SK-N-SH (cell line): ENCODE measurements at regions not wholly inside any gene's neighbourhood (a gene's known extent, or its start where the extent isn't known, plus 50 kb on each side); places are given as distances from the start of the nearest gene placed in this dataset.
A peak's percentile ranks its signal among the peaks of the same experiment; 100 is the strongest.

Experiments used
- CTCF ChIA-PET: fragments of 300-600, 350-600 bp; formaldehyde crosslinking; extraction: SDS; loops from one replicate; lab custom pipeline; 2021; lab: Yijun Ruan, JAX
- POLR2A ChIA-PET: fragments of 350-600 bp; sonication (Branson Sonifier 250); formaldehyde crosslinking; extraction: SDS; loops from one replicate; lab custom pipeline; 2020; ENCODE audit warnings: antibody characterized with exemption, inconsistent platforms; lab: Yijun Ruan, JAX
- DNase-seq: peaks from one replicate; pipeline ENCODE4 v3.0.0; 2012
- H2AFZ ChIP-seq: fragments of 200-600 bp; sonication (generic); 2 replicates; pipeline ENCODE4 v1.8.1; 2016; ENCODE audit warnings: antibody characterized with exemption, mild to moderate bottlenecking, low read depth
- H3F3A ChIP-seq: fragments of 200-600 bp; sonication (generic); replicated peaks from 2 replicates; pipeline ENCODE3; 2016; ENCODE audit warnings: antibody characterized with exemption, mild to moderate bottlenecking; ENCODE audit not compliant: insufficient read depth
- H3K27ac ChIP-seq, 2 experiments: fragments of 200-500 bp in 1 of 2; fragments of 200-600 bp in 1 of 2; sonication (Bioruptor generic) in 1 of 2; sonication (generic), shearing (Covaris generic) in 1 of 2; 2 replicates each; pipeline versions ENCODE4 v1.5.1 to v1.6.1; 2014 to 2016; ENCODE audit warnings: low read depth in 2 of 2, inconsistent platforms in 1 of 2, low read length in 1 of 2, mild to moderate bottlenecking in 1 of 2, mixed read lengths in 1 of 2
- H3K27me3 ChIP-seq: fragments of 200-600 bp; sonication (generic), shearing (Covaris generic); 2 replicates; pipeline ENCODE4 v1.6.1; 2016; ENCODE audit warnings: mixed run types; ENCODE audit not compliant: insufficient read depth
- H3K36me3 ChIP-seq, 2 experiments: fragments of 200-500 bp in 1 of 2; fragments of 200-600 bp in 1 of 2; sonication (Bioruptor generic) in 1 of 2; sonication (generic) in 1 of 2; replicated peaks in 1 of 2; 2 replicates each; pipeline versions ENCODE3 to v1.5.1; 2014 to 2016; ENCODE audit warnings: low read length in 1 of 2, mild to moderate bottlenecking in 1 of 2; ENCODE audit not compliant: insufficient read depth in 2 of 2, control insufficient read depth in 1 of 2
- H3K4me1 ChIP-seq, 2 experiments: fragments of 200-500 bp in 1 of 2; fragments of 200-600 bp in 1 of 2; sonication (Bioruptor generic) in 1 of 2; sonication (generic), shearing (Covaris generic) in 1 of 2; 2 replicates each; pipeline versions ENCODE4 v1.5.1 to v1.6.1; 2014 to 2016; ENCODE audit warnings: low read depth in 1 of 2, low read length in 1 of 2, mixed run types in 1 of 2; ENCODE audit not compliant: insufficient read depth in 2 of 2, control insufficient read depth in 1 of 2
- H3K4me2 ChIP-seq: fragments of 200-600 bp; sonication (generic), shearing (Covaris generic); 2 replicates; pipeline ENCODE4 v1.6.1; 2017; ENCODE audit warnings: mixed run types
- H3K4me3 ChIP-seq, 2 experiments: fragments of 200-500 bp in 1 of 2; fragments of 200-600 bp in 1 of 2; sonication (Bioruptor generic) in 1 of 2; sonication (generic), shearing (Covaris generic) in 1 of 2; 2 replicates each; pipeline versions ENCODE4 v1.5.1 to v1.8.1; 2014 to 2016; ENCODE audit warnings: low read depth in 2 of 2, inconsistent platforms in 1 of 2, low read length in 1 of 2, mild to moderate bottlenecking in 1 of 2, mixed read lengths in 1 of 2, moderate library complexity in 1 of 2
- H3K79me2 ChIP-seq: fragments of 200-600 bp; sonication (generic); 2 replicates; pipeline ENCODE4 v1.8.1; 2017; ENCODE audit warnings: mild to moderate bottlenecking; ENCODE audit not compliant: insufficient read depth
- H3K9ac ChIP-seq: fragments of 200-600 bp; sonication (generic); 2 replicates; pipeline ENCODE4 v1.6.1; 2017; ENCODE audit warnings: mixed run types
- H3K9me2 ChIP-seq: fragments of 200-600 bp; sonication (generic); 2 replicates; pipeline ENCODE4 v1.6.1; 2017; ENCODE audit warnings: mixed run types
- H3K9me3 ChIP-seq: fragments of 200-600 bp; sonication (generic); 2 replicates; pipeline ENCODE4 v1.6.1; 2017; ENCODE audit warnings: mixed run types, mild to moderate bottlenecking, moderate library complexity
- H4K20me1 ChIP-seq: fragments of 200-600 bp; sonication (generic); 2 replicates; pipeline ENCODE4 v1.6.1; 2017; ENCODE audit warnings: mild to moderate bottlenecking, mixed run types; ENCODE audit not compliant: insufficient read depth
- FOXM1 ChIP-seq: IDR thresholded peaks from 2 replicates; pipeline ENCODE4 v1.4.0; 2012; ENCODE audit warnings: low read depth, mild to moderate bottlenecking
- GATA2 ChIP-seq: sonication (generic); formaldehyde crosslinking; IDR thresholded peaks from 2 replicates; pipeline ENCODE4 v1.5.0; 2020; ENCODE audit warnings: mild to moderate bottlenecking, missing genetic modification reagents
- MXI1 ChIP-seq: IDR thresholded peaks from 2 replicates; pipeline ENCODE4 v1.6.1; 2012; ENCODE audit warnings: mild to moderate bottlenecking, low read depth, low read length, improper control_type of control experiment
- POLR2AphosphoS5 ChIP-seq: IDR thresholded peaks from 2 replicates; pipeline ENCODE4 v1.6.1; 2012; ENCODE audit warnings: low read depth, low read length
- REST ChIP-seq: IDR thresholded peaks from 2 replicates; pipeline ENCODE4 v1.6.1; 2012; ENCODE audit warnings: mild to moderate bottlenecking, low read depth, low read length, moderate library complexity
- RFX5 ChIP-seq: IDR thresholded peaks from 2 replicates; pipeline ENCODE4 v1.6.1; 2012; ENCODE audit warnings: mild to moderate bottlenecking, improper control_type of control experiment, low read length
- RXRA ChIP-seq: IDR thresholded peaks from 2 replicates; pipeline ENCODE4 v1.4.0; 2012; ENCODE audit warnings: low read depth, mild to moderate bottlenecking, borderline replicate concordance
- SIN3A ChIP-seq: IDR thresholded peaks from 2 replicates; pipeline ENCODE4 v1.6.1; 2012; ENCODE audit warnings: low read depth, mild to moderate bottlenecking, low read length, moderate library complexity, borderline replicate concordance
- SMC3 ChIP-seq: IDR thresholded peaks from 2 replicates; pipeline ENCODE4 v1.6.1; 2012; ENCODE audit warnings: low read depth, low read length, improper control_type of control experiment
- YY1 ChIP-seq: IDR thresholded peaks from 2 replicates; pipeline ENCODE4 v1.4.0; 2012; ENCODE audit warnings: low read depth, mild to moderate bottlenecking
- WGBS: methylation state at CpG from one replicate; pipeline ENCODE4 v1.1.6; 2017; ENCODE audit warnings: low lambda C conversion rate; 5-methylcytosine and 5-hydroxymethylcytosine counted together

GRCh38 chr2:120566331-120567035, 169.2 kb upstream of the GLI2 start:
- no peak overlapping the region for H2AFZ ChIP-seq
- no peaks in the 10 kb centered on the region for H3K36me3 ChIP-seq
- no peak overlapping the region for H3K9ac ChIP-seq
- no peaks in the 10 kb centered on the region for H3K9me2 ChIP-seq
- no peaks in the 10 kb centered on the region for H3F3A ChIP-seq
- H3K79me2 ChIP-seq: no peaks in the 10 kb centered on the region
- no peak overlapping the region for H3K4me3 ChIP-seq
- no peak overlapping the region for H3K27ac ChIP-seq
- 59% methylated on average over 21 of the region's 21 CpGs for WGBS
- CTCF ChIA-PET: no interaction called here
- no peaks in the 10 kb centered on the region for H3K4me1 ChIP-seq
- TF ChIP-seq POLR2AphosphoS5 (no peak), GATA2 (CRISPR knock-in tag) (no peak)
- no peaks in the 10 kb centered on the region for H3K27me3 ChIP-seq
- no peak overlapping the region for H3K4me2 ChIP-seq
- no peak for DNase-seq
- H4K20me1 ChIP-seq: no peaks in the 10 kb centered on the region
- H3K9me3 ChIP-seq: no peaks in the 10 kb centered on the region
- POLR2A ChIA-PET: no interaction called here

GRCh38 chr2:120567128-120567527, 168.5 kb upstream of the GLI2 start:
- no peak overlapping the region for H3K27ac ChIP-seq
- H3K9ac ChIP-seq: no peak overlapping the region
- H4K20me1 ChIP-seq: no peaks in the 10 kb centered on the region
- H2AFZ ChIP-seq: no peak overlapping the region
- POLR2A ChIA-PET: no interaction called here
- H3F3A ChIP-seq: no peaks in the 10 kb centered on the region
- H3K4me2 ChIP-seq: no peak overlapping the region
- CTCF ChIA-PET: no interaction called here
- H3K79me2 ChIP-seq: no peaks in the 10 kb centered on the region
- H3K4me1 ChIP-seq: no peaks in the 10 kb centered on the region
- 36% methylated on average over 1 of the region's 2 CpGs for WGBS
- no peaks in the 10 kb centered on the region for H3K27me3 ChIP-seq
- H3K9me2 ChIP-seq: no peaks in the 10 kb centered on the region
- TF ChIP-seq RFX5: no peak
- no peak for TF ChIP-seq MXI1
- TF ChIP-seq GATA2 (CRISPR knock-in tag): no peak
- no peak for DNase-seq
- H3K9me3 ChIP-seq: no peaks in the 10 kb centered on the region
- no peak overlapping the region for H3K4me3 ChIP-seq
- no peaks in the 10 kb centered on the region for H3K36me3 ChIP-seq

GRCh38 chr2:120568089-120568974, 167.3 kb upstream of the GLI2 start:
- WGBS: 40% methylated on average over 6 of the region's 10 CpGs
- H3K9me3 ChIP-seq: no peaks in the 10 kb centered on the region
- no peak for DNase-seq
- no peak overlapping the region for H2AFZ ChIP-seq
- no peaks in the 10 kb centered on the region for H4K20me1 ChIP-seq
- no peaks in the 10 kb centered on the region for H3K4me1 ChIP-seq
- no peak overlapping the region for H3K9ac ChIP-seq
- H3K27ac ChIP-seq: no peak overlapping the region
- no peak overlapping the region for H3K4me3 ChIP-seq
- H3K36me3 ChIP-seq: no peaks in the 10 kb centered on the region
- H3K27me3 ChIP-seq: no peaks in the 10 kb centered on the region; the same call in 1 of the 2 replicates
- H3K9me2 ChIP-seq: no peaks in the 10 kb centered on the region
- CTCF ChIA-PET: no interaction called here
- H3K79me2 ChIP-seq: no peaks in the 10 kb centered on the region
- TF ChIP-seq RXRA: no peak
- peak; percentile 70; the same call in 1 of the 2 replicates for TF ChIP-seq REST
- no peak for TF ChIP-seq SMC3
- TF ChIP-seq SIN3A: no peak
- no peak for TF ChIP-seq FOXM1
- no peak for TF ChIP-seq YY1
- TF ChIP-seq, all 33 proteins: peak for 1
- Histone ChIP-seq H3F3A (no peaks in the 10 kb centered on the region), H3K4me2 (no peak overlapping the region)
- POLR2A ChIA-PET: no interaction called here
